Stimulated activated naive B cell treated with anti-CD40 and anti-IgM and Interleukin-4, amounts not matched to agents 10 μg/mL and 1 μg/mL and 100 μg/mL, for 72 hours (primary cell): ENCODE measurements at regions not wholly inside any gene's neighbourhood (a gene's known extent, or its start where the extent isn't known, plus 50 kb on each side); places are given as distances from the start of the nearest gene placed in this dataset.
A peak's percentile ranks its signal among the peaks of the same experiment; 100 is the strongest.
"Not testable (repeated sequence)": the region's sequence is repeated elsewhere in the genome, so short reads cannot be mapped to it uniquely, and the experiment has no call there.

Experiments used
- ATAC-seq, 2 donors: fragments of 150-1000 bp; cut with Tn5 transposase; replicated peaks; 2 replicates each; pipeline ENCODE4 v1.10.0; 2021; ENCODE audit warnings: moderate library complexity in 1 of 2
- DNase-seq: peaks from one replicate; pipeline ENCODE4 v3.0.0; 2021
- H3K27ac Mint-ChIP-seq: one replicate; pipeline ENCODE4 v1.8.0; 2022; ENCODE audit warnings: mild to moderate bottlenecking, mixed read lengths
- H3K27me3 Mint-ChIP-seq, 2 donors: one replicate each; pipeline ENCODE4 v1.8.0; 2022; ENCODE audit warnings: mixed read lengths in 2 of 2
- H3K36me3 Mint-ChIP-seq, 2 donors: one replicate each; pipeline ENCODE4 v1.8.0; 2022; ENCODE audit warnings: mixed read lengths in 2 of 2, mild to moderate bottlenecking in 1 of 2
- H3K4me1 Mint-ChIP-seq, 2 donors: one replicate each; pipeline ENCODE4 v1.8.0; 2022; ENCODE audit warnings: mixed read lengths in 2 of 2, mild to moderate bottlenecking in 1 of 2
- H3K4me3 Mint-ChIP-seq, 2 donors: one replicate each; pipeline ENCODE4 v1.8.0; 2022; ENCODE audit warnings: mild to moderate bottlenecking in 2 of 2, mixed read lengths in 2 of 2, moderate library complexity in 1 of 2
- H3K9me3 Mint-ChIP-seq, 2 donors: one replicate each; pipeline ENCODE4 v1.8.0; 2022; ENCODE audit warnings: mixed read lengths in 2 of 2, mild to moderate bottlenecking in 1 of 2

DNA sequence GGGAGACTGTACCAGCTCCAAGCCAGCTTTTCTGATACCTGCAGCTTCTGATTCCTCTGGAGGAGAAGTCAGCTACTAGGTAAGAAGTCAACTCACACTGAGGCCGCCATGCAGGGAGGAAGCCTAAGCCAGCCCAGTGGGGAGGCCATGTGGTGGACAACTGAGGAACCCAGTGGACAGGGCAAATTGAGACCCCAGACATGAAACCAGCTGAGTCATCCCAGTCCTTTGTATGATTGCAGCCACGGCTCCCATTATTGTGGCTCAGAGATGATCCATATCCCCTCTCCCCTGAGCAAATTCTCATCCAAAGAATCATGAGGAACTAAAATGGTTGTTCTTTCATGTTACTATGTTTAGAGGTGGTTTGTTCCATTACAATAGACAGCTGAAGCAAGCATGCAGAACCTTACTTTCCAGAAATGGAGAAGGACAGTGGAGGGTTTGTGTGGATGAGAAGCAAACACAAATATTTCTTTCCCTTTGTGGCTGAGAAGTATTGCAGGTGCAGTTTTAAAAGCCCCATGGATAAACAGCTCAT, 1147.3 kb upstream of the TMEM132C start:
- Mint-ChIP-seq H3K4me1 (no peaks in the 10 kb centered on the region), H3K4me3 (no peak overlapping the region), H3K27me3 (no peaks in the 10 kb centered on the region), H3K27ac (no peak overlapping the region), H3K36me3 (no peaks in the 10 kb centered on the region), H3K9me3 (peaks cover 0 to 2% of the 10 kb centered on the region in 2 donors)
- ATAC-seq (no peak), DNase-seq (no peak)

DNA sequence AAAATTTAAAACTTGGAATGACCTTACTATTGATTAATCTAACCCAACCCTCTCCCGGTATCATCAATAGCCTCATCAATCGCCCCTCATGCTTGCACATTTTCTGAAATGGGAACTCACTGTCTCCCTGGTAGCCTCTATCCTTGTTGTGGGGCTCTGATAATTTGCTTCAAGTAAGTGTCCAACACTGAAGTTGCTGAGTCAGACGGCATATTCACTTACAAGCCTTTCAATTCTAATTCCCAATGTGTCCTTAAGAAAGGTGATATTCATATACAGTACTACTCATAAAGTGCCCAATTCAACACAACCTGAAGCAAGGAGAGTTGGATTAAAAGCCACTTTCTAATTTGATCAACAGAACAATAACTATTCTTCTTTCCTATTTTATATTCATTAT, 1146.1 kb upstream of the TMEM132C start:
- Mint-ChIP-seq H3K9me3 (peaks cover 0 to 2% of the 10 kb centered on the region in 2 donors), H3K27me3 (no peaks in the 10 kb centered on the region), H3K36me3 (no peaks in the 10 kb centered on the region), H3K27ac (no peak overlapping the region), H3K4me1 (no peaks in the 10 kb centered on the region), H3K4me3 (no peak overlapping the region)
- DNase-seq (no peak), ATAC-seq (no peak)

DNA sequence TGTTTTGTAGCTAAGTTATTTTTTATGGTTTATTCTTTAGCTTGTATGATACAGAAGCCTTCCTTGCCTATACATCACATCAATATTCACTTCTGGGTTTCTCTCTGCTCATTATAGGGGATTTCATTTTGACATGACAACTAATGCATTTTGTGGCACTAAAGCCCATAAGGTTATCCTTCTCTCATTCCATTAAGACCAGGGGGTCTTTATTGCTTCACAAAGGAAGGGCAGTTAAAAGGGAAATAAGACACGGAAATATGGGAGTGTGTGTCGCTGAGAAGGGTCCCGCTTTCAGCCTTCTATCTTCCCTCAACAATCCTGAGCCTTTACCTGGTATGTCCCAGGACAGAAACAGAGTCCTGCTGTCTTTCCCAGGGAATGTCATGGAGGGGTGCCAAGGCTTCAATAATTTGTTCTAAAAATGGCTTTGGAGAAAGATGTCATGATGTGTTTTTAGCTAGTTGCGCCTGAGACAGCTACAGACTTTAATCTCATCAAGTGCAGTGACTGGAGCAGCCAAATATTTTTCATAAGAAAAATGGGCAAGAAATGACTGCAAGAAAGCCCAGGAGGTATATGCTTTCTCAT, 1145.4 kb upstream of the TMEM132C start:
- Mint-ChIP-seq H3K27ac (peak overlapping the region; percentile 31), H3K27me3 (no peaks in the 10 kb centered on the region), H3K36me3 (no peaks in the 10 kb centered on the region), H3K9me3 (peaks cover 0 to 2% of the 10 kb centered on the region in 2 donors), H3K4me3 (no peak overlapping the region), H3K4me1 (no peaks in the 10 kb centered on the region)
- DNase-seq (no peak), ATAC-seq (no peak)

DNA sequence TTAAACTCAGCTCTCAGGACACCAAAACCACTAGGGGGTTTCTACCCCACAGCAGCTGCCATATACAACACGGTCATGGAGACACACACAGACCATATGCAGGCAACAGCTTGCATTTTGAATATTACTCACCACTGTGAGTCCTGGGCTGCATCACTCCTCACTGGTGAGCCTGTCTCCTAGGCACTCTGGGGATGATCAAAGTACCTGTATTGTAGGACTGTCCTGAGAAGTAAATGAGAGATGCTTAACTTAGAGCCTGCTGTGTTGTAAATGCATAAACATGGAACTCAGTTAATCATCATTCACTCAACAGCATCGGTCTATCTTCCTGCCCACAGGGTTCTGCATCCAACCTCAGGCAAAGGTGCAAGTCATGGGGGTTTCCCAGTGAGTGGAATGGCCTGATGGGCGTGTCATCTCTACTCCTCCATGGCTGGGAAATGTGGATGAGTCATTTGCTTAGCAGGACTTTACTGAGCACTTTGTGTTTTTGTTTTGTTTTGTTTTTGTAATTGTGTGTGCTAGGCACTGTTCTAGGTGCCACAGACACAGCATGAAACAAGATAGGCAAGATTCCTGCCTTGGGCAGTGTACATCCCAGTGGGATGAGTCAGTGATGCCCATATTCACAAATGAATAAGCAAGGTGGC, 1141.2 kb upstream of the TMEM132C start:
- no peaks in the 10 kb centered on the region for H3K27me3 Mint-ChIP-seq
- H3K27ac Mint-ChIP-seq, result no peak overlapping the region
- no peaks in the 10 kb centered on the region for H3K4me1 Mint-ChIP-seq
- no peaks in the 10 kb centered on the region for H3K9me3 Mint-ChIP-seq
- peak; percentile 23 to 65 for ATAC-seq
- no peaks in the 10 kb centered on the region for H3K36me3 Mint-ChIP-seq
- DNase-seq, result no peak
- no peak overlapping the region for H3K4me3 Mint-ChIP-seq

DNA sequence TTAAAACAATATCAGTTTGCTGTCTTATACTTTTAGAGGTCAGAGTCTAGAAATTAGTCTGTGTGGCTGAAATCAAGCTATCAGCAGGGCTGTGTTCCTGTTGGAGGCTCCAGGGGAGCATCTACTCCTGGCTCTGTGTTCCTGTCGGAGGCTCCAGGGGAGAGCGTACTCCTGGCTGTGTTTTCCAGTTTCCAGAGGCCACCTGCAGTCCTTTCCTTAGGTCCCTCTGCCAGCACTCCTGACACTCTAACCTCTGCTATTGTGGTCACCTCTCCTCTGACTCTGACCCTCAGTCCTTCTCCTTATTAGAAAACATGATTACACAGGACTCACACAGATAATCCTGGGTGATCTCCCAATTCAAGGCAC, 1140.7 kb upstream of the TMEM132C start:
- H3K4me3 Mint-ChIP-seq, result no peak overlapping the region
- no peaks in the 10 kb centered on the region for H3K4me1 Mint-ChIP-seq
- DNase-seq (no peak), ATAC-seq (no peak)
- no peaks in the 10 kb centered on the region for H3K9me3 Mint-ChIP-seq
- no peaks in the 10 kb centered on the region for H3K36me3 Mint-ChIP-seq
- H3K27me3 Mint-ChIP-seq, result no peaks in the 10 kb centered on the region
- no peak overlapping the region for H3K27ac Mint-ChIP-seq

DNA sequence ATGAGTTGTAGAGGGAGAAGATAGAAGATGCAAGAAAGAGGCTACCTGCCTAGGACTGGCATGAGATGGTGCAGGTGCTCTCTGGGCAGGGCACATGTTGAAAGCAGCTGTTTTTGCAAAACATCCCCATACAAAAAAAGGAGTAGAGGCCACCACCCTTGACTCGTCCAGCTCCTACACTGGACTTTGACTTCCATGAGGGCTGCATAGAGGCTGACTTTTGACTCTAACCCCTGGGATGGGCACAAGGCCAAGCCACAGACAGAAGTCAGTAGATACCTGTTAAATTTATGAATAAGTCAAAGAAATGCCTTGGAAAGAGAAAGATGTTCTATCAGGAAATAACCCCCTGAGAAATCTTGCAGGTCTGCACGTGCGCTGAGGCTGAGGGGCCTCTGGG, 1139.1 kb upstream of the TMEM132C start:
- Mint-ChIP-seq H3K27me3 (no peaks in the 10 kb centered on the region), H3K27ac (no peak overlapping the region), H3K4me3 (no peak overlapping the region), H3K9me3 (no peaks in the 10 kb centered on the region), H3K36me3 (no peaks in the 10 kb centered on the region), H3K4me1 (no peaks in the 10 kb centered on the region)
- DNase-seq (no peak), ATAC-seq (no peak)

DNA sequence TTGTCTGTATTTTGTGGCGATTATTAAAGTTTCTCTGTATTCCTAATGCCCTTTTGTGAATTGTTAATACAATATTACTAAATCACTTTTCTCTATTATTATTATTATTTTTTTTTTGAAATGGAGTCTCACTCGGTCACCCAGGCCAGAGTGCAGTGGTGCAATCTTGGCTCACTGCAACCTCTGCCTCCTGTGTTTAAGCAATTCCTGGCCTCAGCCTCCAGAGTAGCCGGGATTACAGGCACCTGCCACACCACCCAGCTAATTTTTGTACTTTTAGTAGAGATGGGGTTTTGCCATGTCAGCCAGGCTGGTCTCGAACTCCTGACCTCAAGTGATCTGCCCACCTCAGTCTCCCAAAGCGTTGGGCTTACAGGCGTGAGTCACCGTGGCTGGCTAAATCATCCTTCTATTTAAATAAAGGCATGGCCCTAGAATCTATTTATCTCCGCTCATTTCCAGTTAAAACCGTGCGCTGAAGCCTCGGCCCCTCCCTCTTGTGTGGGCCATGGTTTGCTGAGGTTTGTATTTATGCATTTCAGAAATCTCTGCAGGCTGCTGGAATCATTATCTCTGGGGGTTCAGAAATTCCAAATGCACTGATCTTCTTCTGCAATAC, 1136.4 kb upstream of the TMEM132C start:
- ATAC-seq (no peak), DNase-seq (no peak)
- H3K4me3 Mint-ChIP-seq, result no peak overlapping the region
- no peaks in the 10 kb centered on the region for H3K27me3 Mint-ChIP-seq
- no peaks in the 10 kb centered on the region for H3K36me3 Mint-ChIP-seq
- no peaks in the 10 kb centered on the region for H3K4me1 Mint-ChIP-seq
- no peak overlapping the region for H3K27ac Mint-ChIP-seq
- peaks cover 4 to 5% of the 10 kb centered on the region in 2 donors for H3K9me3 Mint-ChIP-seq

DNA sequence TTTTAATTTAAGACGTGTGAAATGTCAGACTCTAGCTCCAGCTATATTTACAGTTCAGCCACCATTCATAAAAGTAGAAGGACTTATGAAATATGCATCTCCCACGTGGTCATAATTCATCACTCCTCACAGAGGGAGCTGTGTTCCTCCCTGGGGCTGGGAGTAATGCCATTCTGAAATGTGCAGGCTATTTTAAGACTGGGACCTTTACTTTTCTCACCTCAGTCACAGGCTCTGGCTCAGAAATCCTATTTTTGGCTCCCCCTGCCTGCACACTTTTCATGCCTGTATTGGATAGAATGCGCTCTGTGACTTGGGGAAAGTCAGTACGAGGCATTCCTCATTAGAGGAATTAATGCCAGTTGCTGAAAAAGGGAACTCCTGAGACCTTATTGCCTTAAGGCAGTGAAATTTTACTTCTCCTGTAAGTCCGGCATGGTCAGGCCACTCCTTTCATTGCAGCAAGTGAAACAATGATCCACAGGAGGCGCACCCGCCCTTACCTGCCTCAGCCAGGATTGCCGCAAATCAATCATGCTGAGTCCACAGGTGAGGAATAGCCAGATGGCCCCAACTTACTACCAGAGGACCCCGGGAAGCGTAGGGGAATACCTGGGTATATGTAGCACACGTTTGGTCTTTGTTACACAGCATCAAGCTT, 1133.2 kb upstream of the TMEM132C start:
- Mint-ChIP-seq H3K27ac (no peak overlapping the region), H3K9me3 (peaks cover 10 to 11% of the 10 kb centered on the region in 2 donors), H3K4me1 (no peaks in the 10 kb centered on the region), H3K27me3 (no peaks in the 10 kb centered on the region), H3K36me3 (no peaks in the 10 kb centered on the region), H3K4me3 (no peak overlapping the region)
- DNase-seq (no peak), ATAC-seq (no peak)

DNA sequence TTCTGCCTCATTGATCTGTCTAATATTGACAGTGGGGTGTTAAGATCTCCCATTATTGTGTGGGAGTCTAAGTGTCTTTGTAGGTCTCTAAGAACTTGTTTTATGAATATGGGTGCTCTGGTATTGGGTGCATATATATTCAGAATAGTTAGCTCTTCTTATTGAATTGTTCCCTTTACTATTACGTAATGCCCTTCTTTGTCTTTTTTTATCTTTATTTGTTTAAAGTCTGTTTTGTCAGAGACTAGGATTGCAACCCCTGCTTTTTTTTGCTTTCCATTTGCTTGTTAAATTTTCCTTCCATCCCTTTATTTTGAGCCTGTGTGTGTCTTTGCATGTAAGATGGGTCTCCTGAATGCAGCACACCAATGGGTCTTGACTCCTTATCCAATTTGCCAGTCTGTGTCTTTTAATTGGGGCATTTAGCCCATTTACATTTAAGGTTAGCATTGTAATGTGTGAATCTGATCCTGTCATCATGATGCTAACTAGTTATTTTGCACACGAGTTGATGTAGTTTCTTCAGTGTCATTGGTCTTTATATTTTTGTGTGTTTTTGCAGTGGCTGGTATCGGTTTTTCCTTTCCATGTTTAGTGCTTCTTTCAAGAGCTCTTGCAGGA, 1126.0 kb upstream of the TMEM132C start:
- not testable (repeated sequence) for DNase-seq, H3K4me1 Mint-ChIP-seq, H3K4me3 Mint-ChIP-seq, H3K36me3 Mint-ChIP-seq, H3K27ac Mint-ChIP-seq, ATAC-seq, H3K27me3 Mint-ChIP-seq
- peaks cover 9 to 13% of the 10 kb centered on the region in 2 donors for H3K9me3 Mint-ChIP-seq

DNA sequence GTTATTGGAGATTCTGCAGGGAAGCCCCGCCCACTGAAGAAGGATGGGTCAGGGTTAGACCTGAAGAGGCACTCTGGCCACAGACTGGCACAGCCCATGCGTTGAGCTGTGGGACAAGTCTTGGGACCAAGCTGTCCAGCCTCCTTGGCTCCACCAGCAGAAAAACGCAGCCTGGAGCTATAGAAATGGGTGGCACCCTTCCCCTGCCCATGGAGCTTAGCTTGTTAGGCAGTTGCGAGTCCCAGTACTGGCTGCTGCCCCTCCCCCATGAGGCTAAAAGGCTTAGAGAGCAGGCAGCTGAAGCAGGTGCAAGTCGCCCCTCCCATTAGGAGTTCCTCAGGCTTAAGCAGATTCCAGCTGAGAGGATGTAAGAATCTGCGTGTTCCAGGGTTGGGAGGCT, 1124.0 kb upstream of the TMEM132C start:
- H3K27ac Mint-ChIP-seq, result no peak overlapping the region
- ATAC-seq (no peak), DNase-seq (no peak)
- peaks cover 3 to 5% of the 10 kb centered on the region in 2 donors for H3K4me1 Mint-ChIP-seq
- H3K27me3 Mint-ChIP-seq, result peaks cover 11 to 19% of the 10 kb centered on the region in 2 donors
- peaks cover 6 to 10% of the 10 kb centered on the region in 2 donors for H3K9me3 Mint-ChIP-seq
- H3K4me3 Mint-ChIP-seq, result no peak overlapping the region
- peaks cover 0 to 2% of the 10 kb centered on the region in 2 donors for H3K36me3 Mint-ChIP-seq

DNA sequence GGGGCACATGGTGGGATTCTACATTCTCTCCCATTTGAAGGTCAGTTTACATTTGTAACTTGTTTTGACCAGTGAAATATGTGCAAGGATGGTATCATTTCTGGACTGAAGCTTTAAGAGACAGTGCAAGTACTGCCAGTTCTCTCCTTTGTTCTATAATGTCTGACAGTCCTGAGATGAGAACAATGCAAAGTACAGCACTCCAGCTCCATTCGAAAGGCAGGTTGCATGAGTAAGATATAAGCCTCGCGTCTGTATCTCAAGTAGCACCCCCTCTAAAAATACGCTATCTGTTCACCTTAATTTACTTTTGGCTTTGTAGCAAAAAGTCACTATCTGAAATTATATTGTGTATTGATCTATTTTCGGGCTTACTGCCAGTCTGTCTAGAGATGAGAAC, 1122.2 kb upstream of the TMEM132C start:
- no peak for DNase-seq
- peaks cover 6% of the 10 kb centered on the region in 2 donors for H3K9me3 Mint-ChIP-seq
- H3K4me3 Mint-ChIP-seq, result no peak overlapping the region
- ATAC-seq, result no peak
- H3K27ac Mint-ChIP-seq, result no peak overlapping the region
- peaks cover 3 to 5% of the 10 kb centered on the region in 2 donors for H3K4me1 Mint-ChIP-seq
- H3K27me3 Mint-ChIP-seq, result peaks cover 11 to 19% of the 10 kb centered on the region in 2 donors
- H3K36me3 Mint-ChIP-seq, result peaks cover 0 to 2% of the 10 kb centered on the region in 2 donors

DNA sequence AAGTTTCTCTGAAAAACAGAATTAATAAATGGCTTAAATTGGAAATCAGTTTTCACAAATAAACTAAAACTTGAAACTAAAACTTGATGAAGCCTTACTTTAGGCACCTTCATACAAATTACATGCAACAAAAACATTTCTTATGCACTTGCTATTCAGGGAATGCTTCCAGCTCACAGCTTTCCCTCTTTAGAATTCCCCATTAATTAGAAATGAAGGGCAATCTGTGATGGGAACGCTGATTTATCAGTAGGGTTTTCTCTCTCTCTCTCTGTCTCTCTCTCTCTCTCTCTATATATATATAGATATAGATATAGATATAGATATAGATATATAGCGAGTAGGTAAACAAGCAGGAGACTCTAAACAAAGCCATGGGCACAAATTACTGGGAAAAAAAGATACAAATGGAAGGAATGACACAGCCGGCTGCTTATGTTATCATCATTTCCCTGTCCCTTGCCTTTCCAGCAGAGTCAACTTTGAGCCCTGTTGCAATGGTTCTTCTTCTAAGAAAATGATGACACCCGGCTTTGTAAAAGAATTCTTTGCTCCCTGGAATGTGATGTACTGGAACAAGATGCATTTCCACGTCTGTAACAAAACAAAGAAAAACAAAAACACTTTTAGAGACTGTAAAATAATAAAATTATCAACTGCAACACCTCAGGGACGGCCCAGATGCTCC, 1121.6 kb upstream of the TMEM132C start:
- DNase-seq (no peak), ATAC-seq (no peak)
- peaks cover 11 to 19% of the 10 kb centered on the region in 2 donors for H3K27me3 Mint-ChIP-seq
- H3K4me1 Mint-ChIP-seq, result peaks cover 3 to 5% of the 10 kb centered on the region in 2 donors
- H3K4me3 Mint-ChIP-seq, result peak overlapping the region in 1 of 2 donors; percentile 72
- peaks cover 0 to 2% of the 10 kb centered on the region in 2 donors for H3K36me3 Mint-ChIP-seq
- H3K9me3 Mint-ChIP-seq, result peaks cover 6% of the 10 kb centered on the region in 2 donors
- H3K27ac Mint-ChIP-seq, result no peak overlapping the region

DNA sequence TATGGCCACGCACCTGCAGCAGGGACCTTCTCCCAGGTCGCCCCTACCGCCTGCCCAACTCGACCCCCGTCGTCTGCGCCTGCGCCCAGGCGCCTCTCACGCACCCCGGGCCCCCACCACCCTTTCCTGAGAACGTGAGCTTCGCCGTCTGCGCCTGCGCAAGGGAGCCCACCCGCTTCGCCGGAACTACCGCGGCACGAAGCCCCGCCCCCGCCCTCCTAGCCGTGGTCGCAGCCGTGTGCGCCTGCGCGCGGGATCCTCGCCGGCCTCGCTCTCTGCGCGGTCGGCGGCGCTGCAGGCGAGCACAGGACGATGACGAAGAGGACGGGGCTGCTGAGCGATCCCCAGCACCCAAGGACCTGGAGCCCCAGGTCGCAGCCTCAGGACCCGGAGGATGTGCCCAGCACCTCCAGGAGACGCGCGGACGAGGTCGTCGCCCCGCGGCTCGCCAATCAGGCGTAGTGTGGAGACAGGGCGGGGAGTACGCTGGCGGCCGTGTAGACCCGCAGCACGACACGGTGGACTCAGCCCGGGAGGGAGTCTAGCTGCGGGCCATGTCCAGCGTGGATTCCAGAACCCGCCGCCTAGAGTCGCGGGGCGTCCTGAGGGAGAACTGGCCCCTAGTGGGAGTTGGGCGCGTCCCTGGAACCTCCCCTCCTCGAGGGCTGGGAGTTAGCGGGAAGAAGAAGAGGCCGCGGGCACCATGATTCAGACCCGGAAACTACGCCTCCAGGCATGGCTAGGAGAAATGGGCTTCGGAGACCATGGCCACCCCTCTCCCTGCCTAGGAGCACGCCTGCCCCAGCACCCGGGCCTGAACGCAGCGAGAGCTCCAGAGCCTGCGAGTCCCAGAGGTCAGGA, 1120.8 kb upstream of the TMEM132C start:
- no peak for DNase-seq
- H3K9me3 Mint-ChIP-seq, result peaks cover 6% of the 10 kb centered on the region in 2 donors
- H3K27ac Mint-ChIP-seq, result no peak overlapping the region
- peaks cover 3 to 5% of the 10 kb centered on the region in 2 donors for H3K4me1 Mint-ChIP-seq
- H3K36me3 Mint-ChIP-seq, result peaks cover 0 to 2% of the 10 kb centered on the region in 2 donors
- peak overlapping the region; percentile 41 to 72 for H3K4me3 Mint-ChIP-seq
- H3K27me3 Mint-ChIP-seq, result peaks cover 11 to 19% of the 10 kb centered on the region in 2 donors
- peak in 1 of 2 donors; percentile 48 for ATAC-seq
